Natural killer cell (primary cell): ENCODE measurements at regions not wholly inside any gene's neighbourhood (a gene's known extent, or its start where the extent isn't known, plus 50 kb on each side); places are given as distances from the start of the nearest gene placed in this dataset.

ENCODE experiments used
- ATAC-seq, 3 donors: fragments of 150-1000 bp in 2 of 3; fragments of 200-7000 bp in 1 of 3; cut with Tn5 transposase; 1 replicate in 1 of 3; 2 replicates in 2 of 3; pipeline ENCODE4 v1.10.0; 2021; ENCODE audit warnings: mild to moderate bottlenecking in 2 of 3, moderate library complexity in 2 of 3
- DNase-seq, 2 donors: peaks; one replicate each; pipeline versions ENCODE4 v3.0.0 to v3.0.0-alpha.2; 2013 to 2021; ENCODE audit warnings: mixed read lengths in 1 of 2
- H3K27ac ChIP-seq: one replicate; pipeline ENCODE4 v1.5.1; 2013; ENCODE audit warnings: mild to moderate bottlenecking, low read length
- H3K27me3 ChIP-seq: one replicate; pipeline ENCODE4 v1.6.1; 2013; ENCODE audit warnings: low read length; ENCODE audit not compliant: control insufficient read depth, insufficient read depth
- H3K36me3 ChIP-seq: one replicate; pipeline ENCODE4 v1.6.1; 2013; ENCODE audit warnings: low read length; ENCODE audit not compliant: control insufficient read depth, insufficient read depth
- H3K4me1 ChIP-seq: one replicate; pipeline ENCODE4 v1.6.1; 2013; ENCODE audit warnings: low read length; ENCODE audit not compliant: control insufficient read depth, insufficient read depth
- H3K4me3 ChIP-seq: one replicate; pipeline ENCODE4 v1.5.1; 2013; ENCODE audit warnings: low read length
- H3K9me3 ChIP-seq: one replicate; pipeline ENCODE4 v1.6.1; 2013; ENCODE audit warnings: low read length; ENCODE audit not compliant: control insufficient read depth, insufficient read depth
- H3K27ac Mint-ChIP-seq, 2 donors: one replicate each; pipeline ENCODE4 v1.8.0; 2022; ENCODE audit warnings: mild to moderate bottlenecking in 2 of 2, mixed read lengths in 2 of 2, moderate library complexity in 1 of 2
- H3K27me3 Mint-ChIP-seq, 2 donors: one replicate each; pipeline ENCODE4 v1.8.0; 2022; ENCODE audit warnings: low read depth in 2 of 2, mixed read lengths in 2 of 2
- H3K36me3 Mint-ChIP-seq: one replicate; pipeline ENCODE4 v1.8.0; 2022; ENCODE audit warnings: mixed read lengths
- H3K4me1 Mint-ChIP-seq, 2 donors: one replicate each; pipeline ENCODE4 v1.8.0; 2022; ENCODE audit warnings: mixed read lengths in 2 of 2
- H3K4me3 Mint-ChIP-seq: one replicate; pipeline ENCODE4 v1.8.0; 2022; ENCODE audit warnings: mild to moderate bottlenecking, moderate library complexity, mixed read lengths
- H3K9me3 Mint-ChIP-seq, 2 donors: one replicate each; pipeline ENCODE4 v1.8.0; 2022; ENCODE audit warnings: mixed read lengths in 2 of 2
- CTCF ChIP-seq: fragments of 200-600 bp; IDR thresholded peaks from one replicate; pipeline ENCODE4 v1.8.0; 2022; ENCODE audit warnings: antibody characterized with exemption
- WGBS: methylation state at CpG from one replicate; pipeline ENCODE4 v1.1.7; 2013; ENCODE audit warnings: missing lambda C conversion rate; ENCODE audit not compliant: insufficient coverage; 5-methylcytosine and 5-hydroxymethylcytosine counted together
- intact Hi-C: fragments of 100-400 bp; cut with micrococcal nuclease; formaldehyde crosslinking; loops from one replicate; pipeline ENCODE4 v1.14.2; 2022

GRCh38 chr6:132179955-132180354 is 221.3 kb downstream of the MOXD1 start:
- intact Hi-C loops: no loop called here
- 86% methylated on average over 3 of the region's 3 CpGs for whole genome bisulfite sequencing
- Mint-ChIP-seq H3K36me3 (no peaks in the 10 kb centered on the region), H3K4me3 (no peak overlapping the region), H3K9me3 (peaks cover 4 to 15% of the 10 kb centered on the region in 2 donors), H3K27ac (no peak overlapping the region), H3K4me1 (no peaks in the 10 kb centered on the region), H3K27me3 (no peaks in the 10 kb centered on the region)
- H3K4me3 ChIP-seq: no peak overlapping the region
- ATAC-seq (no peak), DNase-seq (no peak)
- no peaks in the 10 kb centered on the region for H3K4me1 ChIP-seq
- no peaks in the 10 kb centered on the region for H3K27me3 ChIP-seq
- no peaks in the 10 kb centered on the region for H3K36me3 ChIP-seq
- no peak overlapping the region for H3K27ac ChIP-seq
- TF ChIP-seq CTCF: no peak
- peaks cover 15% of the 10 kb centered on the region for H3K9me3 ChIP-seq

GRCh38 chr6:132174919-132175318 is 223.7 kb upstream of the CCN2 start:
- DNase-seq (no peak), ATAC-seq (no peak)
- no peaks in the 10 kb centered on the region for H3K4me1 ChIP-seq
- H3K4me3 Mint-ChIP-seq: no peak overlapping the region
- H3K27me3 Mint-ChIP-seq: no peaks in the 10 kb centered on the region
- no peaks in the 10 kb centered on the region for H3K4me1 Mint-ChIP-seq
- H3K9me3 ChIP-seq: peaks cover 13% of the 10 kb centered on the region
- intact Hi-C loops: no loop called here
- no peak overlapping the region for H3K27ac ChIP-seq
- H3K27ac Mint-ChIP-seq: no peak overlapping the region
- H3K36me3 Mint-ChIP-seq: no peaks in the 10 kb centered on the region
- TF ChIP-seq CTCF: no peak
- WGBS: 100% methylated on average over 3 of the region's 3 CpGs
- no peaks in the 10 kb centered on the region for H3K27me3 ChIP-seq
- no peak overlapping the region for H3K4me3 ChIP-seq
- H3K9me3 Mint-ChIP-seq: peaks cover 4 to 12% of the 10 kb centered on the region in 2 donors
- H3K36me3 ChIP-seq: no peaks in the 10 kb centered on the region

GRCh38 chr6:132168961-132169360 is 217.8 kb upstream of the CCN2 start:
- Mint-ChIP-seq H3K36me3 (no peaks in the 10 kb centered on the region), H3K9me3 (peaks cover 2% of the 10 kb centered on the region in 2 donors), H3K4me1 (no peaks in the 10 kb centered on the region), H3K4me3 (no peak overlapping the region), H3K27me3 (no peaks in the 10 kb centered on the region), H3K27ac (no peak overlapping the region)
- 100% methylated on average over 3 of the region's 3 CpGs for WGBS
- ATAC-seq (no peak), DNase-seq (no peak)
- Histone ChIP-seq H3K27me3 (no peaks in the 10 kb centered on the region), H3K36me3 (no peaks in the 10 kb centered on the region), H3K9me3 (no peaks in the 10 kb centered on the region), H3K4me3 (no peak overlapping the region), H3K4me1 (no peaks in the 10 kb centered on the region), H3K27ac (no peak overlapping the region)
- intact Hi-C loops: no loop called here
- no peak for TF ChIP-seq CTCF
